H1 (cell line): ENCODE measurements at regions not wholly inside any gene's neighbourhood (a gene's known extent, or its start where the extent isn't known, plus 50 kb on each side); places are given as distances from the start of the nearest gene placed in this dataset.

Experiments
- CTCF ChIA-PET: fragments of 300-600 bp; sonication (Branson Sonifier 250); formaldehyde crosslinking; loops from one replicate; lab custom pipeline; 2021; ENCODE audit not compliant: partially characterized antibody; lab: Charles Lee
- POLR2A ChIA-PET: fragments of 300-600 bp; sonication (Branson Sonifier 250); formaldehyde crosslinking; loops from one replicate; lab custom pipeline; 2021; ENCODE audit warnings: inconsistent platforms; ENCODE audit not compliant: partially characterized antibody; lab: Charles Lee
- DNase-seq, 2 experiments: peaks; one replicate each; pipeline versions ENCODE4 v3.0.0 to v3.0.0-alpha.2; 2010 to 2022; ENCODE audit warnings: low spot score in 2 of 2, low read depth in 1 of 2, mixed read lengths in 1 of 2
- FAIRE-seq: peaks from 2 replicates; lab custom pipeline; 2011; peaks lifted over from hg19 to GRCh38; lab: Jason Lieb, UNC
- H2AFZ ChIP-seq: 2 replicates; pipeline ENCODE4 v1.8.1; 2012; ENCODE audit warnings: low read length, inconsistent platforms
- H2AK5ac ChIP-seq: 2 replicates; pipeline ENCODE4 v1.6.1; 2013; ENCODE audit warnings: low read depth, low read length
- H2BK120ac ChIP-seq: replicated peaks from 2 replicates; pipeline ENCODE3; 2013; ENCODE audit warnings: low read depth, low read length, inconsistent platforms
- H2BK12ac ChIP-seq: 2 replicates; pipeline ENCODE4 v1.6.1; 2013; ENCODE audit warnings: low read depth, low read length
- H2BK15ac ChIP-seq: 2 replicates; pipeline ENCODE4 v1.6.1; 2013; ENCODE audit warnings: low read length
- H2BK20ac ChIP-seq: 2 replicates; pipeline ENCODE4 v1.6.1; 2013; ENCODE audit warnings: low read length
- H2BK5ac ChIP-seq: 2 replicates; pipeline ENCODE4 v1.6.1; 2013; ENCODE audit warnings: low read depth, low read length
- H3K14ac ChIP-seq: 2 replicates; pipeline ENCODE4 v1.6.1; 2013; ENCODE audit warnings: inconsistent platforms; ENCODE audit not compliant: insufficient read length
- H3K18ac ChIP-seq: 2 replicates; pipeline ENCODE4 v1.6.1; 2013; ENCODE audit warnings: low read length; ENCODE audit errors: extremely low read depth
- H3K23ac ChIP-seq: 2 replicates; pipeline ENCODE4 v1.6.1; 2013; ENCODE audit warnings: inconsistent platforms; ENCODE audit not compliant: insufficient read length
- H3K23me2 ChIP-seq: 2 replicates; pipeline ENCODE4 v1.6.1; 2013; ENCODE audit warnings: low read depth, low read length
- H3K27ac ChIP-seq: 2 replicates; pipeline ENCODE4 v1.6.1; 2011; ENCODE audit warnings: low read depth, low read length, inconsistent platforms
- H3K27me3 ChIP-seq, 4 experiments: replicated peaks in 1 of 4; 1 replicate in 1 of 4; 2 replicates in 3 of 4; pipeline versions ENCODE4 v1.6.1 to v1.8.1; 2011 to 2013; ENCODE audit warnings: low read length in 3 of 4, mild to moderate bottlenecking in 3 of 4, inconsistent platforms in 2 of 4, mixed read lengths in 2 of 4, moderate library complexity in 1 of 4; ENCODE audit not compliant: control insufficient read depth in 3 of 4, insufficient read depth in 3 of 4; ENCODE audit errors: extremely low read depth in 1 of 4
- H3K36me3 ChIP-seq, 4 experiments: 2 replicates each; pipeline versions ENCODE4 v1.6.1 to v1.8.1; 2011 to 2013; ENCODE audit warnings: mild to moderate bottlenecking in 4 of 4, low read length in 3 of 4, moderate library complexity in 2 of 4, control low read depth in 1 of 4, inconsistent platforms in 1 of 4; ENCODE audit not compliant: insufficient read depth in 4 of 4, control insufficient read depth in 2 of 4
- H3K4ac ChIP-seq: replicated peaks from 2 replicates; pipeline ENCODE3; 2013; ENCODE audit warnings: low read length, low read depth, mixed read lengths, inconsistent platforms; ENCODE audit not compliant: insufficient read length
- H3K4me1 ChIP-seq, 4 experiments: replicated peaks in 1 of 4; 1 replicate in 1 of 4; 2 replicates in 3 of 4; pipeline versions ENCODE4 v1.6.1 to v1.8.1; 2011 to 2013; ENCODE audit warnings: low read length in 3 of 4, inconsistent platforms in 2 of 4, mixed read lengths in 1 of 4; ENCODE audit not compliant: insufficient read depth in 4 of 4, control insufficient read depth in 3 of 4
- H3K4me2 ChIP-seq, 2 experiments: 2 replicates each; pipeline versions ENCODE4 v1.6.1 to v1.8.1; 2011 to 2013; ENCODE audit warnings: low read depth in 2 of 2, low read length in 2 of 2, control low read depth in 1 of 2, inconsistent platforms in 1 of 2, mild to moderate bottlenecking in 1 of 2; ENCODE audit not compliant: insufficient read depth in 1 of 2
- H3K4me3 ChIP-seq, 4 experiments: fragments of 200-600, 300-600 bp in 1 of 4; sonication (generic), shearing (Covaris generic), sonication (Bioruptor Twin) in 1 of 4; 2 replicates each; pipeline versions ENCODE4 v1.5.1 to v1.8.1; 2011 to 2016; ENCODE audit warnings: low read length in 4 of 4, low read depth in 3 of 4, control low read depth in 2 of 4, inconsistent platforms in 2 of 4, mild to moderate bottlenecking in 2 of 4, mixed read lengths in 1 of 4, moderate library complexity in 1 of 4; ENCODE audit not compliant: insufficient read depth in 2 of 4; ENCODE audit errors: extremely low read depth in 1 of 4
- H3K56ac ChIP-seq: replicated peaks from 2 replicates; pipeline ENCODE3; 2013; ENCODE audit warnings: low read depth, mild to moderate bottlenecking, mixed read lengths, low read length, inconsistent platforms; ENCODE audit not compliant: insufficient read length
- H3K79me1 ChIP-seq: 2 replicates; pipeline ENCODE4 v1.6.1; 2013; ENCODE audit warnings: low read depth, low read length, control low read depth
- H3K79me2 ChIP-seq, 2 experiments: 2 replicates each; pipeline versions ENCODE4 v1.6.1 to v1.8.1; 2012 to 2013; ENCODE audit warnings: low read length in 2 of 2, mild to moderate bottlenecking in 2 of 2, inconsistent platforms in 1 of 2; ENCODE audit not compliant: insufficient read depth in 2 of 2, control insufficient read depth in 1 of 2
- H3K9ac ChIP-seq, 4 experiments: replicated peaks in 1 of 4; 1 replicate in 1 of 4; 2 replicates in 3 of 4; pipeline versions ENCODE4 v1.6.1 to v1.8.1; 2011 to 2013; ENCODE audit warnings: low read depth in 3 of 4, low read length in 3 of 4, control low read depth in 2 of 4, mild to moderate bottlenecking in 2 of 4, moderate library complexity in 2 of 4, inconsistent platforms in 1 of 4; ENCODE audit errors: extremely low read depth in 1 of 4
- H3K9me3 ChIP-seq, 2 experiments: 2 replicates each; pipeline versions ENCODE4 v1.6.1 to v1.8.1; 2012 to 2013; ENCODE audit warnings: mild to moderate bottlenecking in 2 of 2, moderate library complexity in 2 of 2, control low read depth in 1 of 2, inconsistent platforms in 1 of 2, low read depth in 1 of 2, low read length in 1 of 2, mixed read lengths in 1 of 2; ENCODE audit not compliant: insufficient read depth in 2 of 2
- H4K20me1 ChIP-seq, 2 experiments: replicated peaks in 1 of 2; 2 replicates each; pipeline versions ENCODE3 to v1.8.1; 2011 to 2013; ENCODE audit warnings: inconsistent platforms in 2 of 2, low read length in 2 of 2, mild to moderate bottlenecking in 1 of 2; ENCODE audit not compliant: insufficient read depth in 2 of 2, control insufficient read depth in 1 of 2
- H4K5ac ChIP-seq: 2 replicates; pipeline ENCODE4 v1.6.1; 2013; ENCODE audit warnings: low read length, low read depth, mixed read lengths, inconsistent platforms; ENCODE audit not compliant: insufficient read length
- H4K8ac ChIP-seq: 2 replicates; pipeline ENCODE4 v1.8.0; 2013; ENCODE audit warnings: mild to moderate bottlenecking, moderate library complexity, low read length, inconsistent platforms; ENCODE audit not compliant: insufficient read depth; ENCODE audit errors: extremely low read depth
- H4K91ac ChIP-seq: replicated peaks from 2 replicates; pipeline ENCODE3; 2013; ENCODE audit warnings: low read length, mixed read lengths, inconsistent platforms; ENCODE audit not compliant: insufficient read length
- ATF2 ChIP-seq: IDR thresholded peaks from 2 replicates; pipeline ENCODE4 v1.6.1; 2012; ENCODE audit warnings: low read length, inconsistent platforms
- BACH1 ChIP-seq: IDR thresholded peaks from 2 replicates; pipeline ENCODE4 v1.6.1; 2012; ENCODE audit warnings: low read length, improper control_type of control experiment
- E2F6 ChIP-seq: IDR thresholded peaks from 2 replicates; pipeline ENCODE4 v1.6.1; 2012; ENCODE audit warnings: inconsistent platforms
- GTF2F1 ChIP-seq: IDR thresholded peaks from 2 replicates; pipeline ENCODE4 v1.6.1; 2012; ENCODE audit warnings: low read depth, low read length, improper control_type of control experiment, borderline replicate concordance
- KDM5A ChIP-seq: fragments of 200-600 bp; IDR thresholded peaks from 2 replicates; pipeline ENCODE4 v1.7.1; 2012; ENCODE audit warnings: mild to moderate bottlenecking, low read length, inconsistent platforms, mixed read lengths
- MAX ChIP-seq: IDR thresholded peaks from 2 replicates; pipeline ENCODE4 v1.6.1; 2012; ENCODE audit warnings: inconsistent platforms
- POU5F1 ChIP-seq: IDR thresholded peaks from 2 replicates; pipeline ENCODE4 v1.6.1; 2011; ENCODE audit warnings: low read depth, mild to moderate bottlenecking, low read length, moderate library complexity
- RNF2 ChIP-seq: fragments of 200-900, 300-1000 bp; sonication (generic); IDR thresholded peaks from 2 replicates; pipeline ENCODE4 v1.7.1; 2016; ENCODE audit warnings: borderline replicate concordance, low read depth, mild to moderate bottlenecking, antibody characterized with exemption, low read length; ENCODE audit not compliant: poor library complexity, severe bottlenecking; ENCODE audit errors: missing control alignments
- SP1 ChIP-seq: IDR thresholded peaks from 2 replicates; pipeline ENCODE4 v1.6.1; 2011; ENCODE audit warnings: low read depth, low read length
- SRF ChIP-seq: IDR thresholded peaks from 2 replicates; pipeline ENCODE4 v1.6.1; 2011; ENCODE audit warnings: mild to moderate bottlenecking, low read depth, low read length, moderate library complexity
- USF2 ChIP-seq: IDR thresholded peaks from 2 replicates; pipeline ENCODE4 v1.6.1; 2011; ENCODE audit warnings: low read length, improper control_type of control experiment
- WGBS, 2 experiments: shearing (Covaris generic) in 1 of 2; methylation state at CpG; one replicate each; pipeline versions ENCODE4 v1.1.6 to v1.1.7; 2013 to 2015; ENCODE audit warnings: low lambda C conversion rate in 2 of 2, mixed read lengths in 2 of 2, inconsistent platforms in 1 of 2, low coverage in 1 of 2, missing lambda C conversion rate in 1 of 2; ENCODE audit not compliant: insufficient replicate concordance in 2 of 2, insufficient coverage in 1 of 2, insufficient read length in 1 of 2; ENCODE audit errors: extremely low coverage in 1 of 2, missing lambda C conversion rate in 1 of 2; 5-methylcytosine and 5-hydroxymethylcytosine counted together

GRCh38 chr1:195714248-195714647 is 894.0 kb downstream of the KCNT2 start:
- H2BK12ac ChIP-seq = no peak overlapping the region
- CTCF ChIA-PET = no interaction called here
- H3K18ac ChIP-seq = no peak overlapping the region
- no peaks in the 10 kb centered on the region for H4K20me1 ChIP-seq
- no peak overlapping the region for H3K4me3 ChIP-seq
- POLR2A ChIA-PET = no interaction called here
- H3K56ac ChIP-seq = no peak overlapping the region
- no peaks in the 10 kb centered on the region for H3K4me1 ChIP-seq
- H3K36me3 ChIP-seq = no peaks in the 10 kb centered on the region
- no peaks in the 10 kb centered on the region for H3K79me1 ChIP-seq
- H3K4ac ChIP-seq = no peak overlapping the region
- no peaks in the 10 kb centered on the region for H3K23me2 ChIP-seq
- no peak overlapping the region for H2BK15ac ChIP-seq
- no peaks in the 10 kb centered on the region for H3K79me2 ChIP-seq
- no peak overlapping the region for H2BK5ac ChIP-seq
- H2BK20ac ChIP-seq = no peak overlapping the region
- FAIRE-seq (no peak), DNase-seq (no peak)
- 91% methylated on average over 1 of the region's 1 CpG; no CpG with 5 or more reads in 1 of the 2 experiments for WGBS, 2 experiments
- no peak overlapping the region for H3K4me2 ChIP-seq
- H3K9me3 ChIP-seq = no peaks in the 10 kb centered on the region
- H3K9ac ChIP-seq = no peak overlapping the region
- no peak overlapping the region for H4K5ac ChIP-seq
- no peak overlapping the region for H2BK120ac ChIP-seq
- no peak overlapping the region for H4K91ac ChIP-seq
- no peak overlapping the region for H3K14ac ChIP-seq
- no peak overlapping the region for H3K27ac ChIP-seq
- no peak overlapping the region for H4K8ac ChIP-seq
- no peak overlapping the region for H2AK5ac ChIP-seq
- H3K27me3 ChIP-seq = no peaks in the 10 kb centered on the region
- H2AFZ ChIP-seq = no peak overlapping the region
- H3K23ac ChIP-seq = no peak overlapping the region
- TF ChIP-seq USF2 = no peak
- TF ChIP-seq BACH1 = no peak
- no peak for TF ChIP-seq MAX
- no peak for TF ChIP-seq ATF2
- TF ChIP-seq SP1 = no peak
- TF ChIP-seq POU5F1 = no peak
- no peak for TF ChIP-seq SRF
- no peak for TF ChIP-seq GTF2F1
- TF ChIP-seq KDM5A = no peak
- TF ChIP-seq E2F6 = no peak
- TF ChIP-seq RNF2 = no peak
